OCI-LY7 (cell line): ENCODE measurements at regions not wholly inside any gene's neighbourhood (a gene's known extent, or its start where the extent isn't known, plus 50 kb on each side); places are given as distances from the start of the nearest gene placed in this dataset.

ENCODE experiments used
- EZH2phosphoT487 ChIP-seq: fragments of 200-600 bp; sonication (generic); IDR thresholded peaks from 2 replicates; pipeline ENCODE4 v1.6.1; 2018; ENCODE audit warnings: low read depth, borderline replicate concordance, mild to moderate bottlenecking, mixed run types, antibody characterized with exemption, low read length, moderate library complexity, mixed read lengths
- TF ChIP-seq, protein P1 (sequence below): fragments of 200-600 bp; sonication (generic); conservative IDR thresholded peaks from 2 replicates; pipeline ENCODE4 v1.5.1; 2014; ENCODE audit warnings: mild to moderate bottlenecking, antibody characterized with exemption, low read length, moderate library complexity, mixed read lengths

- TF ChIP-seq, protein P1, sequence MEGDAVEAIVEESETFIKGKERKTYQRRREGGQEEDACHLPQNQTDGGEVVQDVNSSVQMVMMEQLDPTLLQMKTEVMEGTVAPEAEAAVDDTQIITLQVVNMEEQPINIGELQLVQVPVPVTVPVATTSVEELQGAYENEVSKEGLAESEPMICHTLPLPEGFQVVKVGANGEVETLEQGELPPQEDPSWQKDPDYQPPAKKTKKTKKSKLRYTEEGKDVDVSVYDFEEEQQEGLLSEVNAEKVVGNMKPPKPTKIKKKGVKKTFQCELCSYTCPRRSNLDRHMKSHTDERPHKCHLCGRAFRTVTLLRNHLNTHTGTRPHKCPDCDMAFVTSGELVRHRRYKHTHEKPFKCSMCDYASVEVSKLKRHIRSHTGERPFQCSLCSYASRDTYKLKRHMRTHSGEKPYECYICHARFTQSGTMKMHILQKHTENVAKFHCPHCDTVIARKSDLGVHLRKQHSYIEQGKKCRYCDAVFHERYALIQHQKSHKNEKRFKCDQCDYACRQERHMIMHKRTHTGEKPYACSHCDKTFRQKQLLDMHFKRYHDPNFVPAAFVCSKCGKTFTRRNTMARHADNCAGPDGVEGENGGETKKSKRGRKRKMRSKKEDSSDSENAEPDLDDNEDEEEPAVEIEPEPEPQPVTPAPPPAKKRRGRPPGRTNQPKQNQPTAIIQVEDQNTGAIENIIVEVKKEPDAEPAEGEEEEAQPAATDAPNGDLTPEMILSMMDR = no peak
- TF ChIP-seq EZH2phosphoT487 = no peak
These were observed 342.7 kb downstream of the RND3 start for GRCh38 chr2:150144546-150145298.
